ENCODE measurements at regions not wholly inside any gene's neighbourhood (a gene's known extent, or its start where the extent isn't known, plus 50 kb on each side); places are given as distances from the start of the nearest gene placed in this dataset.

GRCh38 chr3:139129892-139130291, 85.2 kb upstream of the PRR23C start:
- Histone ChIP-seq H3K36me3 (no peaks in the 10 kb centered on the region), H3K4me3 (no peak overlapping the region), H3K4me1 (no peaks in the 10 kb centered on the region), H3K9me3 (no peaks in the 10 kb centered on the region), H3K27me3 (no peaks in the 10 kb centered on the region), H3K27ac (no peak overlapping the region)
- ATAC-seq (no peak), DNase-seq (no peak)
- intact Hi-C loops (cut with DNase I) = no loop called here
- 90% methylated on average over 1 of the region's 2 CpGs for WGBS (ENCODE audit: insufficient coverage, low coverage, low lambda C conversion rate, missing lambda C conversion rate)
- TF ChIP-seq CTCF (IDR thresholded peaks at IDR 0.05) (no peak), POLR2A (IDR thresholded peaks at IDR 0.05) (no peak)

DNA sequence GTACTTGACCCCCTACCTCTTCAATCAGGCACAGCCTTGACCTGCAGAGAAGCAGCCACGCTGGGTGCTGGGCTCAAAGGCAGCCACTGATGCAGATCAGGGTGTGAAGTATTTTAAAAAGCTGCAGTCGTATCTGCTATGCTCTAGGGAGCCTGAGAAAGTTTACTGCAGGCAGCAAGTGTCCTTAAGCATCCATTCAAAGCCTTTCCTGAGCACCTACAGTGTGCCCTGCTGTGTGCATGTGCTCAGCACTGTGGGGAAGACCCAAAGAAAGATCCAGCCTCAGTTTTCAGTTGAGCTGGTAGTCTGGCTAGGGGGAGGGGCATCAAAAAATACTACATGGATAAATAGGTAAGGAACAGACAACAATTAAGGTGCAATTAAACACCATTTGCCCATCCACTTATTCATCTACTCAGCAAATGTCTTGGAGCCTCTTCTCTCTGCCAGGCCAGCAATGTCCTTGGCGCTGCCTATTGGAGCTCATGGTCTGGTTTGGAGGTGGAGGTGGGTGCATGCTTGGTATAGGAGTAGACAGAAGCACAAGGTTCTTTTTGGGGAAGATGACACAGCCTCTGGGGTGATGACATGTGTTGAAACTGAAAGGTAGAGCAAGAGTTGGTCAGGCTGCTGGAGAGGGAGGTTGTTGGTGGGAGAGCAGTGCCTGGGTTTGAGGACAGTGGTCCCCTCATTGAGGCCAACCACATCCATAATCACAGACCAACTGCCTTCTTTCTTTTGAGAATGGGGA, 85.9 kb upstream of the PRR23C start:
- no peaks in the 10 kb centered on the region for H3K4me1 ChIP-seq

GRCh38 chr3:139131951-139132350, 87.3 kb upstream of the PRR23C start:
- no peak for TF ChIP-seq POLR2A (IDR thresholded peaks at IDR 0.05)
- no peak for TF ChIP-seq CTCF (IDR thresholded peaks at IDR 0.05)
- H3K4me3 ChIP-seq = no peak overlapping the region
- ATAC-seq = no peak
- no peaks in the 10 kb centered on the region for H3K9me3 ChIP-seq
- H3K36me3 ChIP-seq = no peaks in the 10 kb centered on the region
- no CpG with 5 or more reads among the region's 1 CpG for WGBS (ENCODE audit: insufficient coverage, low coverage, low lambda C conversion rate, missing lambda C conversion rate)
- H3K27ac ChIP-seq = no peak overlapping the region
- no peaks in the 10 kb centered on the region for H3K27me3 ChIP-seq
- no peak for DNase-seq
- intact Hi-C loops (cut with DNase I) = no loop called here
- no peaks in the 10 kb centered on the region for H3K4me1 ChIP-seq

More for the DNA sequence above, 85.9 kb upstream of the PRR23C start:
- no peak overlapping the region for H3K27ac ChIP-seq
- no peak overlapping the region for H3K4me3 ChIP-seq
- TF ChIP-seq CTCF (IDR thresholded peaks at IDR 0.05) (no peak), POLR2A (IDR thresholded peaks at IDR 0.05) (no peak)
- no peaks in the 10 kb centered on the region for H3K36me3 ChIP-seq
- H3K9me3 ChIP-seq = no peaks in the 10 kb centered on the region
- no peaks in the 10 kb centered on the region for H3K27me3 ChIP-seq
- DNase-seq (no peak), ATAC-seq (no peak)
- 57% methylated on average over 1 of the region's 3 CpGs for WGBS (ENCODE audit: insufficient coverage, low coverage, low lambda C conversion rate, missing lambda C conversion rate)
- intact Hi-C loops (cut with DNase I) = no loop called here

DNA sequence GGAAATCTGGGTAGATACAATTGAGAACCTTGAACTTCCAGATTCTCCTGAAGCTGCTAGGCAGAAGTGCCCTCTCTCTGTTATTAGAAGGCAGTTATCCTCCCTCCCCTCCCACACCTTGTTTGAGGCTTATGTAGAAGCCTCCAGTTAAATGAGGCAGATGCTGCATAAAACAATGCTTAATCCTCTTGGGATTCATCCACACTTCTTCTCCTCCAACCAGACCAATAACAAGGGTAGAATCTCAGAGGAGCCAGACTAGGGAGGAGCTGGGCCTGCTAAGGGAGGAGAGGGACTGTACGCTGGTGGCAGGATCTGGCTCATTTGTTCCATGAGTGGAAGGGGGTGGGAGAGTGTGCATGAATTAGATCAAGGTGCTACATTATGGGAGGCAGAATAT, 88.3 kb upstream of the PRR23C start:
- Histone ChIP-seq H3K4me3 (no peak overlapping the region), H3K9me3 (no peaks in the 10 kb centered on the region), H3K36me3 (no peaks in the 10 kb centered on the region), H3K4me1 (no peaks in the 10 kb centered on the region), H3K27me3 (no peaks in the 10 kb centered on the region), H3K27ac (no peak overlapping the region)
- DNase-seq (no peak), ATAC-seq (no peak)
- TF ChIP-seq POLR2A (IDR thresholded peaks at IDR 0.05) (no peak), CTCF (IDR thresholded peaks at IDR 0.05) (no peak)
- intact Hi-C loops (cut with DNase I) = no loop called here
- whole genome bisulfite sequencing (ENCODE audit: insufficient coverage, low coverage, low lambda C conversion rate, missing lambda C conversion rate) = 80% methylated on average over 1 of the region's 1 CpG
